ENCODE measurements at regions not wholly inside any gene's neighbourhood (a gene's known extent, or its start where the extent isn't known, plus 50 kb on each side); places are given as distances from the start of the nearest gene placed in this dataset.

GRCh38 chr11:97729546-97730272 lies 1291.0 kb upstream of the CNTN5 start (continued):
- TF ChIP-seq, protein P1, sequence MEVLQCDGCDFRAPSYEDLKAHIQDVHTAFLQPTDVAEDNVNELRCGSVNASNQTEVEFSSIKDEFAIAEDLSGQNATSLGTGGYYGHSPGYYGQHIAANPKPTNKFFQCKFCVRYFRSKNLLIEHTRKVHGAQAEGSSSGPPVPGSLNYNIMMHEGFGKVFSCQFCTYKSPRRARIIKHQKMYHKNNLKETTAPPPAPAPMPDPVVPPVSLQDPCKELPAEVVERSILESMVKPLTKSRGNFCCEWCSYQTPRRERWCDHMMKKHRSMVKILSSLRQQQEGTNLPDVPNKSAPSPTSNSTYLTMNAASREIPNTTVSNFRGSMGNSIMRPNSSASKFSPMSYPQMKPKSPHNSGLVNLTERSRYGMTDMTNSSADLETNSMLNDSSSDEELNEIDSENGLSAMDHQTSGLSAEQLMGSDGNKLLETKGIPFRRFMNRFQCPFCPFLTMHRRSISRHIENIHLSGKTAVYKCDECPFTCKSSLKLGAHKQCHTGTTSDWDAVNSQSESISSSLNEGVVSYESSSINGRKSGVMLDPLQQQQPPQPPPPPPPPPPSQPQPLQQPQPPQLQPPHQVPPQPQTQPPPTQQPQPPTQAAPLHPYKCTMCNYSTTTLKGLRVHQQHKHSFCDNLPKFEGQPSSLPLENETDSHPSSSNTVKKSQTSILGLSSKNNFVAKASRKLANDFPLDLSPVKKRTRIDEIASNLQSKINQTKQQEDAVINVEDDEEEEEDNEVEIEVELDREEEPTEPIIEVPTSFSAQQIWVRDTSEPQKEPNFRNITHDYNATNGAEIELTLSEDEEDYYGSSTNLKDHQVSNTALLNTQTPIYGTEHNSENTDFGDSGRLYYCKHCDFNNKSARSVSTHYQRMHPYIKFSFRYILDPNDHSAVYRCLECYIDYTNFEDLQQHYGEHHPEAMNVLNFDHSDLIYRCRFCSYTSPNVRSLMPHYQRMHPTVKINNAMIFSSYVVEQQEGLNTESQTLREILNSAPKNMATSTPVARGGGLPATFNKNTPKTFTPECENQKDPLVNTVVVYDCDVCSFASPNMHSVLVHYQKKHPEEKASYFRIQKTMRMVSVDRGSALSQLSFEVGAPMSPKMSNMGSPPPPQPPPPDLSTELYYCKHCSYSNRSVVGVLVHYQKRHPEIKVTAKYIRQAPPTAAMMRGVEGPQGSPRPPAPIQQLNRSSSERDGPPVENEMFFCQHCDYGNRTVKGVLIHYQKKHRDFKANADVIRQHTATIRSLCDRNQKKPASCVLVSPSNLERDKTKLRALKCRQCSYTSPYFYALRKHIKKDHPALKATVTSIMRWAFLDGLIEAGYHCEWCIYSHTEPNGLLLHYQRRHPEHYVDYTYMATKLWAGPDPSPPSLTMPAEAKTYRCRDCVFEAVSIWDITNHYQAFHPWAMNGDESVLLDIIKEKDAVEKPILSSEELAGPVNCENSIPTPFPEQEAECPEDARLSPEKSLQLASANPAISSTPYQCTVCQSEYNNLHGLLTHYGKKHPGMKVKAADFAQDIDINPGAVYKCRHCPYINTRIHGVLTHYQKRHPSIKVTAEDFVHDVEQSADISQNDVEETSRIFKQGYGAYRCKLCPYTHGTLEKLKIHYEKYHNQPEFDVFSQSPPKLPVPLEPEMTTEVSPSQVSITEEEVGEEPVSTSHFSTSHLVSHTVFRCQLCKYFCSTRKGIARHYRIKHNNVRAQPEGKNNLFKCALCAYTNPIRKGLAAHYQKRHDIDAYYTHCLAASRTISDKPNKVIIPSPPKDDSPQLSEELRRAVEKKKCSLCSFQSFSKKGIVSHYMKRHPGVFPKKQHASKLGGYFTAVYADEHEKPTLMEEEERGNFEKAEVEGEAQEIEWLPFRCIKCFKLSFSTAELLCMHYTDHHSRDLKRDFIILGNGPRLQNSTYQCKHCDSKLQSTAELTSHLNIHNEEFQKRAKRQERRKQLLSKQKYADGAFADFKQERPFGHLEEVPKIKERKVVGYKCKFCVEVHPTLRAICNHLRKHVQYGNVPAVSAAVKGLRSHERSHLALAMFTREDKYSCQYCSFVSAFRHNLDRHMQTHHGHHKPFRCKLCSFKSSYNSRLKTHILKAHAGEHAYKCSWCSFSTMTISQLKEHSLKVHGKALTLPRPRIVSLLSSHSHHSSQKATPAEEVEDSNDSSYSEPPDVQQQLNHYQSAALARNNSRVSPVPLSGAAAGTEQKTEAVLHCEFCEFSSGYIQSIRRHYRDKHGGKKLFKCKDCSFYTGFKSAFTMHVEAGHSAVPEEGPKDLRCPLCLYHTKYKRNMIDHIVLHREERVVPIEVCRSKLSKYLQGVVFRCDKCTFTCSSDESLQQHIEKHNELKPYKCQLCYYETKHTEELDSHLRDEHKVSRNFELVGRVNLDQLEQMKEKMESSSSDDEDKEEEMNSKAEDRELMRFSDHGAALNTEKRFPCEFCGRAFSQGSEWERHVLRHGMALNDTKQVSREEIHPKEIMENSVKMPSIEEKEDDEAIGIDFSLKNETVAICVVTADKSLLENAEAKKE (CRISPR knock-in tag; IDR thresholded peaks at IDR 0.05) = no peak

- no peak for ATAC-seq
- no peak overlapping the region for H3K27ac Mint-ChIP-seq
- TF ChIP-seq, protein P2, sequence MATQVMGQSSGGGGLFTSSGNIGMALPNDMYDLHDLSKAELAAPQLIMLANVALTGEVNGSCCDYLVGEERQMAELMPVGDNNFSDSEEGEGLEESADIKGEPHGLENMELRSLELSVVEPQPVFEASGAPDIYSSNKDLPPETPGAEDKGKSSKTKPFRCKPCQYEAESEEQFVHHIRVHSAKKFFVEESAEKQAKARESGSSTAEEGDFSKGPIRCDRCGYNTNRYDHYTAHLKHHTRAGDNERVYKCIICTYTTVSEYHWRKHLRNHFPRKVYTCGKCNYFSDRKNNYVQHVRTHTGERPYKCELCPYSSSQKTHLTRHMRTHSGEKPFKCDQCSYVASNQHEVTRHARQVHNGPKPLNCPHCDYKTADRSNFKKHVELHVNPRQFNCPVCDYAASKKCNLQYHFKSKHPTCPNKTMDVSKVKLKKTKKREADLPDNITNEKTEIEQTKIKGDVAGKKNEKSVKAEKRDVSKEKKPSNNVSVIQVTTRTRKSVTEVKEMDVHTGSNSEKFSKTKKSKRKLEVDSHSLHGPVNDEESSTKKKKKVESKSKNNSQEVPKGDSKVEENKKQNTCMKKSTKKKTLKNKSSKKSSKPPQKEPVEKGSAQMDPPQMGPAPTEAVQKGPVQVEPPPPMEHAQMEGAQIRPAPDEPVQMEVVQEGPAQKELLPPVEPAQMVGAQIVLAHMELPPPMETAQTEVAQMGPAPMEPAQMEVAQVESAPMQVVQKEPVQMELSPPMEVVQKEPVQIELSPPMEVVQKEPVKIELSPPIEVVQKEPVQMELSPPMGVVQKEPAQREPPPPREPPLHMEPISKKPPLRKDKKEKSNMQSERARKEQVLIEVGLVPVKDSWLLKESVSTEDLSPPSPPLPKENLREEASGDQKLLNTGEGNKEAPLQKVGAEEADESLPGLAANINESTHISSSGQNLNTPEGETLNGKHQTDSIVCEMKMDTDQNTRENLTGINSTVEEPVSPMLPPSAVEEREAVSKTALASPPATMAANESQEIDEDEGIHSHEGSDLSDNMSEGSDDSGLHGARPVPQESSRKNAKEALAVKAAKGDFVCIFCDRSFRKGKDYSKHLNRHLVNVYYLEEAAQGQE (IDR thresholded peaks at IDR 0.05; ENCODE audit: unreplicated experiment) = no peak
- no peak for TF ChIP-seq CREB1 (CRISPR knock-in tag; IDR thresholded peaks at IDR 0.05; ENCODE audit: low read depth)
- TF ChIP-seq, protein P3, sequence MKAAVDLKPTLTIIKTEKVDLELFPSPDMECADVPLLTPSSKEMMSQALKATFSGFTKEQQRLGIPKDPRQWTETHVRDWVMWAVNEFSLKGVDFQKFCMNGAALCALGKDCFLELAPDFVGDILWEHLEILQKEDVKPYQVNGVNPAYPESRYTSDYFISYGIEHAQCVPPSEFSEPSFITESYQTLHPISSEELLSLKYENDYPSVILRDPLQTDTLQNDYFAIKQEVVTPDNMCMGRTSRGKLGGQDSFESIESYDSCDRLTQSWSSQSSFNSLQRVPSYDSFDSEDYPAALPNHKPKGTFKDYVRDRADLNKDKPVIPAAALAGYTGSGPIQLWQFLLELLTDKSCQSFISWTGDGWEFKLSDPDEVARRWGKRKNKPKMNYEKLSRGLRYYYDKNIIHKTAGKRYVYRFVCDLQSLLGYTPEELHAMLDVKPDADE (IDR thresholded peaks at IDR 0.05) = no peak
- TF ChIP-seq POLR2AphosphoS5 (IDR thresholded peaks at IDR 0.05; ENCODE audit: low read depth) = no peak
- no peak for TF ChIP-seq NANOG (IDR thresholded peaks at IDR 0.05; ENCODE audit: borderline replicate concordance)
- no peak for TF ChIP-seq JUNB (IDR thresholded peaks at IDR 0.05; ENCODE audit: unreplicated experiment)
Observed at GRCh38 chr11:97732011-97732632, 1288.6 kb upstream of the CNTN5 start.

More at GRCh38 chr11:97732011-97732632, 1288.6 kb upstream of the CNTN5 start:
- Histone ChIP-seq H3K9me2 (ENCODE audit: insufficient read depth) (peaks cover 7% of the 10 kb centered on the region; the same call in 1 of the 2 replicates), H3K27me3 (ENCODE audit: insufficient read depth) (no peaks in the 10 kb centered on the region), H4K20me1 (replicated peaks; ENCODE audit: insufficient read depth) (no peaks in the 10 kb centered on the region), H3K4me1 (ENCODE audit: insufficient read depth) (peaks cover 6% of the 10 kb centered on the region; the same call in 1 of the 2 replicates), H3K4me3 (no peak overlapping the region), H3K4me2 (no peak overlapping the region), H3K79me2 (replicated peaks; ENCODE audit: insufficient read depth) (no peaks in the 10 kb centered on the region), H3F3A (replicated peaks; ENCODE audit: low read depth) (no peaks in the 10 kb centered on the region), H2AFZ (no peak overlapping the region), H3K27ac (ENCODE audit: low read depth) (no peak overlapping the region), H3K36me3 (ENCODE audit: insufficient read depth) (no peaks in the 10 kb centered on the region)
- DNase-seq (ENCODE audit: low spot score) = no peak
- Mint-ChIP-seq H3K4me3 (no peak overlapping the region), H3K9me3 (no peaks in the 10 kb centered on the region), H3K27me3 (ENCODE audit: insufficient read depth, low read depth, poor library complexity) (peaks cover 3% of the 10 kb centered on the region), H3K36me3 (ENCODE audit: low read depth) (no peaks in the 10 kb centered on the region; the same call in 1 of the 3 replicates), H3K4me1 (peaks cover 7% of the 10 kb centered on the region; the same call in 2 of the 3 replicates)

Measured in GM23338 (cell line).